NK-92 (cell line): ENCODE measurements at regions not wholly inside any gene's neighbourhood (a gene's known extent, or its start where the extent isn't known, plus 50 kb on each side); places are given as distances from the start of the nearest gene placed in this dataset.

ENCODE experiments used
- DNase-seq: peaks from one replicate; lab custom pipeline; 2025; ENCODE audit not compliant: unreplicated experiment; lab: John Stamatoyannopoulos, UW

GRCh38 chr12:4857472-4858291, 52.0 kb upstream of the KCNA1 start:
- peak; percentile 4 for DNase-seq

- DNase-seq = no peak
Measured at GRCh38 chr12:4858386-4858785, 51.3 kb upstream of the KCNA1 start.

- DNase-seq = no peak
Measured at GRCh38 chr12:4859478-4860210, 50.1 kb upstream of the KCNA1 start.
